ENCODE measurements at regions not wholly inside any gene's neighbourhood (a gene's known extent, or its start where the extent isn't known, plus 50 kb on each side); places are given as distances from the start of the nearest gene placed in this dataset.
A peak's percentile ranks its signal among the peaks of the same experiment; 100 is the strongest.

GRCh38 chr14:49313108-49313507 is 273.1 kb downstream of the RPS29 start:
- POLR2A ChIA-PET (ENCODE audit: low non-redundant PET) = no interaction called here
- Histone ChIP-seq H3K27me3 (replicated peaks; ENCODE audit: insufficient read depth, low read depth, low read length, poor library complexity) (no peaks in the 10 kb centered on the region), H3K36me3 (ENCODE audit: insufficient read depth, low read length, poor library complexity, severe bottlenecking) (no peaks in the 10 kb centered on the region), H3K4me1 (ENCODE audit: insufficient read depth, low read length, poor library complexity, severe bottlenecking) (no peaks in the 10 kb centered on the region), H3K9me3 (ENCODE audit: low read depth, low read length, poor library complexity, severe bottlenecking) (no peaks in the 10 kb centered on the region), H3K4me3 (ENCODE audit: low read depth, low read length, poor library complexity, severe bottlenecking) (no peak overlapping the region), H3K27ac (ENCODE audit: low read depth, low read length, poor library complexity, severe bottlenecking) (no peak overlapping the region)
- intact Hi-C loops (cut with micrococcal nuclease; ENCODE audit: unreplicated experiment) = no loop called here
- no peak for DNase-seq (ENCODE audit: low spot score)
- CTCF ChIA-PET = no interaction called here
- no TSS peak for BruUV-seq (replicated peaks)
- TF ChIP-seq EZH2 (IDR thresholded peaks at IDR 0.05; ENCODE audit: borderline replicate concordance, low read depth, low read length, poor library complexity, severe bottlenecking) = no peak
- no peak for TF ChIP-seq CTCF (conservative IDR thresholded peaks at IDR 0.05; ENCODE audit: low read depth, low read length)

DNA sequence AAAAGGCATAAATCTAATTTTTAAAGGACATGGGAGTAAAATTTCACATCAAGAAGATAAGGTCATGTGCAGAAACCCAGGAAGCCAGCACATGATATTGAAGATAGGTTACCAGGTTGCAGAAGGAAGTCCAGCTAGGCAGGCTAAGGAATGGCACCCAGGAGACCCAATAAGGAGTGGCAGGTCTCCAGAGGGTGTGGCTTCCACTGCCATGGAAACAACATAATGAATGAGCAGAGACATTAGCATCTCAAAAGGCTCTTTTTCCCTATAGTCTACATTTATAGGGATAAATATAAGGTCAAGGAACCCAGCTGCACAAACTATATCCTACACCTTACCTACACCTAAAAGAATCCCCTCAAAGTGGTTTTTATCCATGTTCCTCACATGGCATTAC is 275.9 kb downstream of the RPS29 start:
- Histone ChIP-seq H3K36me3 (ENCODE audit: insufficient read depth, low read length, poor library complexity, severe bottlenecking) (no peaks in the 10 kb centered on the region), H3K9me3 (ENCODE audit: low read depth, low read length, poor library complexity, severe bottlenecking) (no peaks in the 10 kb centered on the region), H3K27ac (ENCODE audit: low read depth, low read length, poor library complexity, severe bottlenecking) (no peak overlapping the region), H3K4me3 (ENCODE audit: low read depth, low read length, poor library complexity, severe bottlenecking) (no peak overlapping the region), H3K4me1 (ENCODE audit: insufficient read depth, low read length, poor library complexity, severe bottlenecking) (no peaks in the 10 kb centered on the region), H3K27me3 (replicated peaks; ENCODE audit: insufficient read depth, low read depth, low read length, poor library complexity) (no peaks in the 10 kb centered on the region)
- DNase-seq (ENCODE audit: low spot score) = no peak
- POLR2A ChIA-PET (ENCODE audit: low non-redundant PET) = no interaction called here
- CTCF ChIA-PET = no interaction called here
- BruUV-seq (replicated peaks) = no TSS peak
- TF ChIP-seq EZH2 (IDR thresholded peaks at IDR 0.05; ENCODE audit: borderline replicate concordance, low read depth, low read length, poor library complexity, severe bottlenecking) = no peak
- TF ChIP-seq CTCF (conservative IDR thresholded peaks at IDR 0.05; ENCODE audit: low read depth, low read length) = no peak
- intact Hi-C loops (cut with micrococcal nuclease; ENCODE audit: unreplicated experiment) = no loop called here

DNA sequence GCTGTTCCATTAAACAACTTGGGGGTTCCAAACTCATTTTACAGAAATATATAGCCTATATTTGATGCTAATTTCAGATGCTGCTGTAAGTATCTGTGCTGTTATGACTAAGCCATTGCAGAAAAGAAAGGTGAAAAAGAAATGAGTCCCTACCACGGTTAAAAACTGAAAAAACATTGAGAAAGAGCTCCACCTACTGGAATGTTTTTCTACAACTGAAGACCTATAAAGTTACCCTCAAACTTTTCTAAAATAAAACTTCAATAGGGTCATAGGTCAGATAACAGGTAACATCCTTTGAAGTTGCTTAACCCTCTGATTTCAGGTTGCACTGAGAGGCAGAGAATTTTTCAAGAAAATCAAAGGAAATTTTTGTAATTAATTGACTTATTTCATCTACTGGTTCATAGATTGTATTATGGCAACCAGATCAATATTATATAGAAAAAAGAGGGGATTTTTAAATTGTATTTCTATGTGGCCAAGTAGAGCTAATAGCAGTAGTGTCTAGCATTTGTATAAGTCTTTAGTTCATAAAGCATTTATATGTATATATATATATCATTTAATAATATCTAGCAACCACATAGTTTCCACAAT is 279.9 kb downstream of the RPS29 start:
- no peak overlapping the region for H3K4me3 ChIP-seq (ENCODE audit: low read depth, low read length, poor library complexity, severe bottlenecking)
- ChIA-PET CTCF (interaction anchor here (0.9 to 1.0 kb wide), 2 partner anchors 9 to 12 kb away, joined by 3 read pairs; no protein-coding TSS in a partner anchor), POLR2A (ENCODE audit: low non-redundant PET) (no interaction called here)
- intact Hi-C loops (cut with micrococcal nuclease; ENCODE audit: unreplicated experiment) = no loop called here
- no peaks in the 10 kb centered on the region for H3K9me3 ChIP-seq (ENCODE audit: low read depth, low read length, poor library complexity, severe bottlenecking)
- DNase-seq (ENCODE audit: low spot score) = peak; percentile 42
- no peaks in the 10 kb centered on the region for H3K36me3 ChIP-seq (ENCODE audit: insufficient read depth, low read length, poor library complexity, severe bottlenecking)
- no peaks in the 10 kb centered on the region for H3K4me1 ChIP-seq (ENCODE audit: insufficient read depth, low read length, poor library complexity, severe bottlenecking)
- peak; percentile 62 for TF ChIP-seq CTCF (conservative IDR thresholded peaks at IDR 0.05; ENCODE audit: low read depth, low read length)
- TF ChIP-seq EZH2 (IDR thresholded peaks at IDR 0.05; ENCODE audit: borderline replicate concordance, low read depth, low read length, poor library complexity, severe bottlenecking) = no peak
- BruUV-seq (replicated peaks) = no TSS peak
- no peak overlapping the region for H3K27ac ChIP-seq (ENCODE audit: low read depth, low read length, poor library complexity, severe bottlenecking)
- no peaks in the 10 kb centered on the region for H3K27me3 ChIP-seq (replicated peaks; ENCODE audit: insufficient read depth, low read depth, low read length, poor library complexity)
